ENCODE measurements at regions not wholly inside any gene's neighbourhood (a gene's known extent, or its start where the extent isn't known, plus 50 kb on each side); places are given as distances from the start of the nearest gene placed in this dataset.

DNA sequence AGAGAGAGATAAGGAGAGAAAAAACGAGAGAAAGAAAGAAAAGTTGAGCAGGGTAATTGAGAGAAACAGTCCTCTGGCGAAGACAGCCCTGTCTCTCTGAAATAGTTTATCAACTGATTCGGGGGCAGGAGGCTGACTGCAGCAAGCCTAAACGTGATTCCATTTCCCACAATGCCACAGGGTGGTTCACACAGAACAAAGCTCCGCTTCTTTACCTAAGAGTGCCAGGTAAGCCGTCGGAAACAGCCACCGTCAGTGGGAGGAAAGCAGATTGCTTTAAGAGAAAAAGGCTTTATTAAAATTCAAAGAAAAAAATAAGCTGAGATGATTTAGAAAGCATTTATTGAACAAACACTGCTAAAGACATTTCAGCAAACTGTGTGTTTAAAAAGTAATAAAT, 271.4 kb upstream of the POU3F3 start:
- TF ChIP-seq, protein P1, sequence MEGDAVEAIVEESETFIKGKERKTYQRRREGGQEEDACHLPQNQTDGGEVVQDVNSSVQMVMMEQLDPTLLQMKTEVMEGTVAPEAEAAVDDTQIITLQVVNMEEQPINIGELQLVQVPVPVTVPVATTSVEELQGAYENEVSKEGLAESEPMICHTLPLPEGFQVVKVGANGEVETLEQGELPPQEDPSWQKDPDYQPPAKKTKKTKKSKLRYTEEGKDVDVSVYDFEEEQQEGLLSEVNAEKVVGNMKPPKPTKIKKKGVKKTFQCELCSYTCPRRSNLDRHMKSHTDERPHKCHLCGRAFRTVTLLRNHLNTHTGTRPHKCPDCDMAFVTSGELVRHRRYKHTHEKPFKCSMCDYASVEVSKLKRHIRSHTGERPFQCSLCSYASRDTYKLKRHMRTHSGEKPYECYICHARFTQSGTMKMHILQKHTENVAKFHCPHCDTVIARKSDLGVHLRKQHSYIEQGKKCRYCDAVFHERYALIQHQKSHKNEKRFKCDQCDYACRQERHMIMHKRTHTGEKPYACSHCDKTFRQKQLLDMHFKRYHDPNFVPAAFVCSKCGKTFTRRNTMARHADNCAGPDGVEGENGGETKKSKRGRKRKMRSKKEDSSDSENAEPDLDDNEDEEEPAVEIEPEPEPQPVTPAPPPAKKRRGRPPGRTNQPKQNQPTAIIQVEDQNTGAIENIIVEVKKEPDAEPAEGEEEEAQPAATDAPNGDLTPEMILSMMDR (IDR thresholded peaks at IDR 0.05): no peak
- TF ChIP-seq POLR2A (IDR thresholded peaks at IDR 0.05): no peak
- TF ChIP-seq EP300 (IDR thresholded peaks at IDR 0.05): no peak
- no peak for TF ChIP-seq POLR2AphosphoS5 (IDR thresholded peaks at IDR 0.05)

Measured in upper lobe of left lung (tissue), 4 donors.